Stimulated activated CD4-positive, alpha-beta T cell treated with anti-CD3 and anti-CD28 coated beads, Interleukin-15, amount 100 ng/mL, for 24 hours (primary cell): ENCODE measurements at regions not wholly inside any gene's neighbourhood (a gene's known extent, or its start where the extent isn't known, plus 50 kb on each side); places are given as distances from the start of the nearest gene placed in this dataset.

ENCODE experiments used
- DNase-seq: peaks from one replicate; pipeline ENCODE4 v3.0.0-alpha.2; 2020

GRCh38 chr20:9919271-9920014 lies 80.6 kb upstream of the PAK5 start:
- no peak for DNase-seq

DNA sequence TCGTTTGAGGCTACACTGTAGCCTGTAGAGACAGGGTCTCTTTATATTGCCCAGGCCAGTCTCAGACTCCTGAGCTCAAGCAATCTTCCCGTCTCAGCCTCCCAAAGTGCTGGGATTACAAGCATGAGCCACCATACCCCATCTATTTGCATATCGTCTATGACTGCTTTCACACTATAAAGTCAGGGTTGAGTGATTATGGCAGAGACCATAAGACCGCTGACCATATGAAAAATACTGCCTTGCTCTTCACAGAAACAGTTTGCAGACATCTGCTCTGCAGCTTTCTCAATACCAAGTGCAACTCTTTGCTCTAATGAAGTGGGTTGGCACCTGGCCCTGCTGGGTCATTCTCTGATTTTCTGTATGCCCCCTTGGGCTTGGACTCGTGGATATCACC lies 79.5 kb upstream of the PAK5 start:
- no peak for DNase-seq

DNA sequence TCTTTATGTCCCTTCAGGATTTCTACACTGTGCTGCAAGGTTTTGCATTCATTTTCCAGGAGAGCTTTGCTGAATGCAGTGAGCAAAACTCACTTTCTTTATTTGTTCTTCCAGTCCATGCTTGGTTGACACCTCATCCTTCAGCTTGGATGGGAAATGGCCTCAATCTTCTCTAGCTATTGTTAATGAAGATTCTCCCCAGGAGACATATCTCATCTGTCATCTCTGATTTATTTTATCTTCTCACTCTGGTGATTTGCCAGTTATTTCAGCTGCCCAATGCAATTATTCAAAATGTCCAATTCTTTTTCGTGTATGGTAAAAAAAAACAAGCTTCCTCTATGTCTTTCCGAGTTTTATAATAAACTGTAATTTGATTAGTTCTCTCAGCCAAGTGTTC lies 77.9 kb upstream of the PAK5 start:
- DNase-seq, result no peak

- peak; percentile 48 for DNase-seq
Measured at GRCh38 chr20:9912858-9913434, 74.1 kb upstream of the PAK5 start.

- no peak for DNase-seq
Measured at GRCh38 chr20:9912290-9912689, 73.4 kb upstream of the PAK5 start.

DNA sequence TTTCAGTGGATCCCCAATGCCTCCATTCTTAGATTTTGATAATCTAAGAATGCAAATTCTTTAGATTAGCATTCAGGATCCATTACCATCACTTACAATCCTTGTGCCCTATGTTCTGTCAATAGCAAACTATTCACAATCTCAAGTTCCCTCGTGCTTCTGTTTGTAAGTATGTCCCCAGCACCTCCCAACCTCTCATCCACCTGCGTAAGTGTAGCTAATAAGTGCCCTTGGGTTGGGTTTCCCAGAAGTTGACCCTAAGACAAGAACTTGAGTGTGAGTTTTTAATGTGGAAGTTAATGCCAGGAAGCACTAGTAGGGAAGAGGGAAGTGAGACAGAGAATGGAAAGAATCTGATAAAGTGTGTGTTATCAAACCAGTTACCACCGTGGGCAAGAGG lies 72.6 kb upstream of the PAK5 start:
- DNase-seq, result no peak

- DNase-seq, result no peak
Measured at GRCh38 chr20:9909167-9909566, 70.3 kb upstream of the PAK5 start.

DNA sequence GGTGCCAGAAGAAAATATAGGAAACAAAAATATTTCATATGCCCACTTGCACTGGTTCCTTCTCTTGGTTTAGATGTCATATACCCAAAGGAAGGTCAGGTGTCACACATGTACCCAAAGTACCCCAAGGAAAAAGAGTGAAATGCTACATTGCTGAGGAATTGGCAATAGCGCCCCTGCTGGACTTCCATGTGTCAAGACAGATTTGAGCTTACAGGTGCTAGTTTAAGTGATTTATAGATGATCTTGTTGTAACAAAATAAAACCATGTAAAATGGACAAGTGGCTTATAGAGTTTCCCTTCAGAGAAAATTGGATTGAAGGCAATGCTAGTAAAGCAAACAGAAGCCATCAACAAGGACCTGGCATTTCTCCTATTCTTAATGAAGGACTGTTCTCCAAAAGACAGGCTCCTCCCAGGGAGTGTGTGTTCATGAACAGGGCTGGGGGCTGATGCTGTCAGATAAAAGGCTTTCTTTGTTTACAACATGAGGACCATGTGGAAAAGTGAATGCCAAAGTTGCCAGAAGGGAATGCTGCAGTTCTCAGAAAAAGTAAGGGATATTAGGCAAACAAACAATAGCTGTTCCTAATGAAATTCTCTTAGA lies 64.3 kb upstream of the PAK5 start:
- peak; percentile 14 for DNase-seq

GRCh38 chr20:9889270-9889981 lies 50.5 kb upstream of the PAK5 start:
- no peak for DNase-seq
